SK-N-SH (cell line): ENCODE measurements at regions not wholly inside any gene's neighbourhood (a gene's known extent, or its start where the extent isn't known, plus 50 kb on each side); places are given as distances from the start of the nearest gene placed in this dataset.

Experiments used
- CTCF ChIA-PET: fragments of 300-600, 350-600 bp; formaldehyde crosslinking; extraction: SDS; loops from one replicate; lab custom pipeline; 2021; lab: Yijun Ruan, JAX
- POLR2A ChIA-PET: fragments of 350-600 bp; sonication (Branson Sonifier 250); formaldehyde crosslinking; extraction: SDS; loops from one replicate; lab custom pipeline; 2020; ENCODE audit warnings: antibody characterized with exemption, inconsistent platforms; lab: Yijun Ruan, JAX
- DNase-seq: peaks from one replicate; pipeline ENCODE4 v3.0.0; 2012
- H2AFZ ChIP-seq: fragments of 200-600 bp; sonication (generic); 2 replicates; pipeline ENCODE4 v1.8.1; 2016; ENCODE audit warnings: antibody characterized with exemption, mild to moderate bottlenecking, low read depth
- H3F3A ChIP-seq: fragments of 200-600 bp; sonication (generic); replicated peaks from 2 replicates; pipeline ENCODE3; 2016; ENCODE audit warnings: antibody characterized with exemption, mild to moderate bottlenecking; ENCODE audit not compliant: insufficient read depth
- H3K27ac ChIP-seq, 2 experiments: fragments of 200-500 bp in 1 of 2; fragments of 200-600 bp in 1 of 2; sonication (Bioruptor generic) in 1 of 2; sonication (generic), shearing (Covaris generic) in 1 of 2; 2 replicates each; pipeline versions ENCODE4 v1.5.1 to v1.6.1; 2014 to 2016; ENCODE audit warnings: low read depth in 2 of 2, inconsistent platforms in 1 of 2, low read length in 1 of 2, mild to moderate bottlenecking in 1 of 2, mixed read lengths in 1 of 2
- H3K27me3 ChIP-seq: fragments of 200-600 bp; sonication (generic), shearing (Covaris generic); 2 replicates; pipeline ENCODE4 v1.6.1; 2016; ENCODE audit warnings: mixed run types; ENCODE audit not compliant: insufficient read depth
- H3K36me3 ChIP-seq, 2 experiments: fragments of 200-500 bp in 1 of 2; fragments of 200-600 bp in 1 of 2; sonication (Bioruptor generic) in 1 of 2; sonication (generic) in 1 of 2; replicated peaks in 1 of 2; 2 replicates each; pipeline versions ENCODE3 to v1.5.1; 2014 to 2016; ENCODE audit warnings: low read length in 1 of 2, mild to moderate bottlenecking in 1 of 2; ENCODE audit not compliant: insufficient read depth in 2 of 2, control insufficient read depth in 1 of 2
- H3K4me1 ChIP-seq, 2 experiments: fragments of 200-500 bp in 1 of 2; fragments of 200-600 bp in 1 of 2; sonication (Bioruptor generic) in 1 of 2; sonication (generic), shearing (Covaris generic) in 1 of 2; 2 replicates each; pipeline versions ENCODE4 v1.5.1 to v1.6.1; 2014 to 2016; ENCODE audit warnings: low read depth in 1 of 2, low read length in 1 of 2, mixed run types in 1 of 2; ENCODE audit not compliant: insufficient read depth in 2 of 2, control insufficient read depth in 1 of 2
- H3K4me2 ChIP-seq: fragments of 200-600 bp; sonication (generic), shearing (Covaris generic); 2 replicates; pipeline ENCODE4 v1.6.1; 2017; ENCODE audit warnings: mixed run types
- H3K4me3 ChIP-seq, 2 experiments: fragments of 200-500 bp in 1 of 2; fragments of 200-600 bp in 1 of 2; sonication (Bioruptor generic) in 1 of 2; sonication (generic), shearing (Covaris generic) in 1 of 2; 2 replicates each; pipeline versions ENCODE4 v1.5.1 to v1.8.1; 2014 to 2016; ENCODE audit warnings: low read depth in 2 of 2, inconsistent platforms in 1 of 2, low read length in 1 of 2, mild to moderate bottlenecking in 1 of 2, mixed read lengths in 1 of 2, moderate library complexity in 1 of 2
- H3K79me2 ChIP-seq: fragments of 200-600 bp; sonication (generic); 2 replicates; pipeline ENCODE4 v1.8.1; 2017; ENCODE audit warnings: mild to moderate bottlenecking; ENCODE audit not compliant: insufficient read depth
- H3K9ac ChIP-seq: fragments of 200-600 bp; sonication (generic); 2 replicates; pipeline ENCODE4 v1.6.1; 2017; ENCODE audit warnings: mixed run types
- H3K9me2 ChIP-seq: fragments of 200-600 bp; sonication (generic); 2 replicates; pipeline ENCODE4 v1.6.1; 2017; ENCODE audit warnings: mixed run types
- H3K9me3 ChIP-seq: fragments of 200-600 bp; sonication (generic); 2 replicates; pipeline ENCODE4 v1.6.1; 2017; ENCODE audit warnings: mixed run types, mild to moderate bottlenecking, moderate library complexity
- H4K20me1 ChIP-seq: fragments of 200-600 bp; sonication (generic); 2 replicates; pipeline ENCODE4 v1.6.1; 2017; ENCODE audit warnings: mild to moderate bottlenecking, mixed run types; ENCODE audit not compliant: insufficient read depth
- CHD2 ChIP-seq: fragments of 150-350 bp; IDR thresholded peaks from 2 replicates; pipeline ENCODE4 v1.6.1; 2018; ENCODE audit warnings: low read length; ENCODE audit not compliant: partially characterized antibody
- FOXJ3 ChIP-seq: sonication (generic); formaldehyde crosslinking; IDR thresholded peaks from 2 replicates; pipeline ENCODE4 v1.5.1; 2020; ENCODE audit warnings: mild to moderate bottlenecking, missing genetic modification reagents
- JUND ChIP-seq: IDR thresholded peaks from 2 replicates; pipeline ENCODE4 v1.4.0; 2012
- MEF2A ChIP-seq: IDR thresholded peaks from 2 replicates; pipeline ENCODE4 v1.4.0; 2012; ENCODE audit warnings: low read depth, borderline replicate concordance
- MXI1 ChIP-seq: IDR thresholded peaks from 2 replicates; pipeline ENCODE4 v1.6.1; 2012; ENCODE audit warnings: mild to moderate bottlenecking, low read depth, low read length, improper control_type of control experiment
- NRF1 ChIP-seq: IDR thresholded peaks from 2 replicates; pipeline ENCODE4 v1.6.1; 2012; ENCODE audit warnings: low read depth, mild to moderate bottlenecking, low read length
- PBX3 ChIP-seq: IDR thresholded peaks from 2 replicates; pipeline ENCODE4; 2012
- POLR2AphosphoS5 ChIP-seq: IDR thresholded peaks from 2 replicates; pipeline ENCODE4 v1.6.1; 2012; ENCODE audit warnings: low read depth, low read length
- RFX5 ChIP-seq: IDR thresholded peaks from 2 replicates; pipeline ENCODE4 v1.6.1; 2012; ENCODE audit warnings: mild to moderate bottlenecking, improper control_type of control experiment, low read length
- RXRA ChIP-seq: IDR thresholded peaks from 2 replicates; pipeline ENCODE4 v1.4.0; 2012; ENCODE audit warnings: low read depth, mild to moderate bottlenecking, borderline replicate concordance
- TCF12 ChIP-seq: IDR thresholded peaks from 2 replicates; pipeline ENCODE4 v1.4.0; 2012
- TEAD4 ChIP-seq: IDR thresholded peaks from 2 replicates; pipeline ENCODE4 v1.4.0; 2012; ENCODE audit warnings: mild to moderate bottlenecking, borderline replicate concordance; ENCODE audit not compliant: insufficient read depth
- YY1 ChIP-seq: IDR thresholded peaks from 2 replicates; pipeline ENCODE4 v1.4.0; 2012; ENCODE audit warnings: low read depth, mild to moderate bottlenecking
- WGBS: methylation state at CpG from one replicate; pipeline ENCODE4 v1.1.6; 2017; ENCODE audit warnings: low lambda C conversion rate; 5-methylcytosine and 5-hydroxymethylcytosine counted together
- TF ChIP-seq, protein P1 (sequence below): IDR thresholded peaks from 2 replicates; pipeline ENCODE4 v1.6.1; 2012; ENCODE audit warnings: mild to moderate bottlenecking, low read depth, low read length, moderate library complexity
- TF ChIP-seq, protein P2 (sequence below): fragments of 150-350 bp; IDR thresholded peaks from 2 replicates; pipeline ENCODE4 v1.6.1; 2016; ENCODE audit warnings: mild to moderate bottlenecking, low read depth, low read length
- TF ChIP-seq, protein P3 (sequence below): fragments of 150-350 bp; IDR thresholded peaks from 2 replicates; pipeline ENCODE4 v1.6.1; 2017; ENCODE audit warnings: antibody characterized with exemption, low read length, low read depth, borderline replicate concordance

- TF ChIP-seq, protein P1, sequence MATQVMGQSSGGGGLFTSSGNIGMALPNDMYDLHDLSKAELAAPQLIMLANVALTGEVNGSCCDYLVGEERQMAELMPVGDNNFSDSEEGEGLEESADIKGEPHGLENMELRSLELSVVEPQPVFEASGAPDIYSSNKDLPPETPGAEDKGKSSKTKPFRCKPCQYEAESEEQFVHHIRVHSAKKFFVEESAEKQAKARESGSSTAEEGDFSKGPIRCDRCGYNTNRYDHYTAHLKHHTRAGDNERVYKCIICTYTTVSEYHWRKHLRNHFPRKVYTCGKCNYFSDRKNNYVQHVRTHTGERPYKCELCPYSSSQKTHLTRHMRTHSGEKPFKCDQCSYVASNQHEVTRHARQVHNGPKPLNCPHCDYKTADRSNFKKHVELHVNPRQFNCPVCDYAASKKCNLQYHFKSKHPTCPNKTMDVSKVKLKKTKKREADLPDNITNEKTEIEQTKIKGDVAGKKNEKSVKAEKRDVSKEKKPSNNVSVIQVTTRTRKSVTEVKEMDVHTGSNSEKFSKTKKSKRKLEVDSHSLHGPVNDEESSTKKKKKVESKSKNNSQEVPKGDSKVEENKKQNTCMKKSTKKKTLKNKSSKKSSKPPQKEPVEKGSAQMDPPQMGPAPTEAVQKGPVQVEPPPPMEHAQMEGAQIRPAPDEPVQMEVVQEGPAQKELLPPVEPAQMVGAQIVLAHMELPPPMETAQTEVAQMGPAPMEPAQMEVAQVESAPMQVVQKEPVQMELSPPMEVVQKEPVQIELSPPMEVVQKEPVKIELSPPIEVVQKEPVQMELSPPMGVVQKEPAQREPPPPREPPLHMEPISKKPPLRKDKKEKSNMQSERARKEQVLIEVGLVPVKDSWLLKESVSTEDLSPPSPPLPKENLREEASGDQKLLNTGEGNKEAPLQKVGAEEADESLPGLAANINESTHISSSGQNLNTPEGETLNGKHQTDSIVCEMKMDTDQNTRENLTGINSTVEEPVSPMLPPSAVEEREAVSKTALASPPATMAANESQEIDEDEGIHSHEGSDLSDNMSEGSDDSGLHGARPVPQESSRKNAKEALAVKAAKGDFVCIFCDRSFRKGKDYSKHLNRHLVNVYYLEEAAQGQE = no peak
- TF ChIP-seq POLR2AphosphoS5 (no peak), TCF12 (no peak), TEAD4 (no peak), MEF2A (no peak)
- TF ChIP-seq, protein P2, sequence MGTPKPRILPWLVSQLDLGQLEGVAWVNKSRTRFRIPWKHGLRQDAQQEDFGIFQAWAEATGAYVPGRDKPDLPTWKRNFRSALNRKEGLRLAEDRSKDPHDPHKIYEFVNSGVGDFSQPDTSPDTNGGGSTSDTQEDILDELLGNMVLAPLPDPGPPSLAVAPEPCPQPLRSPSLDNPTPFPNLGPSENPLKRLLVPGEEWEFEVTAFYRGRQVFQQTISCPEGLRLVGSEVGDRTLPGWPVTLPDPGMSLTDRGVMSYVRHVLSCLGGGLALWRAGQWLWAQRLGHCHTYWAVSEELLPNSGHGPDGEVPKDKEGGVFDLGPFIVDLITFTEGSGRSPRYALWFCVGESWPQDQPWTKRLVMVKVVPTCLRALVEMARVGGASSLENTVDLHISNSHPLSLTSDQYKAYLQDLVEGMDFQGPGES = no peak
These were observed 62.0 kb upstream of the ESRRG start (continued) for GRCh38 chr1:216785221-216785620.

DNA sequence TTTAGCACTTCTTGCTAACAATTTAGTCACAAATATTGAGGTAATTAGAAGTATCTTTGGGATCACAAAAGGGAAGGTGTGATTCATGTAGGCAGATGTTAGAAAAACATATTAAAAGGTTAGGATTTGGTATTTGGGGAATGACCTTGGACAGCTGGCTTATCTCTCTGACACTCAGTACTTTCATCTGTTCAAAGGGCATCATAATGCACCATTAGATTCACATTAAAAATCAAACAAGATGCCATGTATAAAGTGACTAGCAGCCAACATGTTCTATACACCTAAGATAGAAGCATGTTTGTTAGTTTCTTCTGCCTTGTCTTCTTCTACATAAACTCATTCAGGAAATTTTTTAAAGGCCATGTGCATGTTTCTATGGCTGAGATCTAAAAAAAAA lies 56.5 kb upstream of the ESRRG start:
- no peak overlapping the region for H3K4me2 ChIP-seq
- no peaks in the 10 kb centered on the region for H4K20me1 ChIP-seq
- H3K9me3 ChIP-seq = no peaks in the 10 kb centered on the region
- H3K27ac ChIP-seq = no peak overlapping the region
- H3F3A ChIP-seq = no peaks in the 10 kb centered on the region
- no peaks in the 10 kb centered on the region for H3K79me2 ChIP-seq
- ChIA-PET CTCF (no interaction called here), POLR2A (no interaction called here)
- H3K4me3 ChIP-seq = no peak overlapping the region
- no peak for DNase-seq
- no peak for TF ChIP-seq FOXJ3
- no peak for TF ChIP-seq TEAD4
- no peak for TF ChIP-seq PBX3
- no peak for TF ChIP-seq MXI1
- no peak for TF ChIP-seq NRF1
- no peaks in the 10 kb centered on the region for H3K9me2 ChIP-seq
- H3K9ac ChIP-seq = no peak overlapping the region
- no peaks in the 10 kb centered on the region for H3K27me3 ChIP-seq
- peaks cover 0 to 3% of the 10 kb centered on the region in 2 experiments; a peak in 1 of 4 replicates for H3K4me1 ChIP-seq
- H2AFZ ChIP-seq = no peak overlapping the region
- H3K36me3 ChIP-seq = no peaks in the 10 kb centered on the region

DNA sequence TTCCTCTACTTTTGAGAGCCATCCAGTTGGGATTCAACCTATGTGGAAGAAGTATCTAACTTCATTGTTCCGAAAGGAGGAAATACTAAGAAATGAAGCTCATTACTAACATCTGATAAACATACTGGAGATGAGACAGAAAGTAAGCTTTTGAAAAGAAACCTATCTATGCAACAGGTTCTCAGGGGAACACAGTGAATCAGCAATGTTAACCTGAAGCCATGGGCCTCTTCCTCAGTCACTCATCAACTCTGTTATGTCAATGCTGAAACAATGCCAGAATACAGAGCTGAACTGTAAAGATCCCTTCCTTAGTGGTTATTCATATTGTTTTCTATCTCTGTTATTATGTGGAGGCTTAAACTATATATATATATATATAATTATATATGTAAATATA lies 55.5 kb upstream of the ESRRG start:
- Histone ChIP-seq H3K79me2 (no peaks in the 10 kb centered on the region), H3K4me1 (peaks cover 0 to 3% of the 10 kb centered on the region in 2 experiments; a peak in 1 of 4 replicates), H3K9me2 (no peaks in the 10 kb centered on the region), H3K27me3 (no peaks in the 10 kb centered on the region), H3K27ac (no peak overlapping the region), H3K9me3 (no peaks in the 10 kb centered on the region), H3K4me3 (no peak overlapping the region), H4K20me1 (no peaks in the 10 kb centered on the region), H3K9ac (no peak overlapping the region), H3K36me3 (no peaks in the 10 kb centered on the region), H2AFZ (no peak overlapping the region), H3K4me2 (no peak overlapping the region), H3F3A (no peaks in the 10 kb centered on the region)
- 100% methylated on average over 1 of the region's 1 CpG for WGBS
- ChIA-PET CTCF (no interaction called here), POLR2A (no interaction called here)
- DNase-seq = no peak
- TF ChIP-seq JUND (no peak), TCF12 (no peak), YY1 (no peak), CHD2 (no peak), RXRA (no peak), RFX5 (no peak)
- TF ChIP-seq, protein P1 = no peak
- TF ChIP-seq, protein P3, sequence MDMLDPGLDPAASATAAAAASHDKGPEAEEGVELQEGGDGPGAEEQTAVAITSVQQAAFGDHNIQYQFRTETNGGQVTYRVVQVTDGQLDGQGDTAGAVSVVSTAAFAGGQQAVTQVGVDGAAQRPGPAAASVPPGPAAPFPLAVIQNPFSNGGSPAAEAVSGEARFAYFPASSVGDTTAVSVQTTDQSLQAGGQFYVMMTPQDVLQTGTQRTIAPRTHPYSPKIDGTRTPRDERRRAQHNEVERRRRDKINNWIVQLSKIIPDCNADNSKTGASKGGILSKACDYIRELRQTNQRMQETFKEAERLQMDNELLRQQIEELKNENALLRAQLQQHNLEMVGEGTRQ = no peak
